ENCODE measurements at regions not wholly inside any gene's neighbourhood (a gene's known extent, or its start where the extent isn't known, plus 50 kb on each side); places are given as distances from the start of the nearest gene placed in this dataset.

- no peak for TF ChIP-seq CTCF (IDR thresholded peaks at IDR 0.05; ENCODE audit: low read depth, low read length)
- TF ChIP-seq EZH2phosphoT487 (IDR thresholded peaks at IDR 0.05; ENCODE audit: low read depth), result no peak
Observed at GRCh38 chr4:38343608-38344007, 320.4 kb upstream of the KLF3 start.
